PFSK-1 (cell line): ENCODE measurements at regions not wholly inside any gene's neighbourhood (a gene's known extent, or its start where the extent isn't known, plus 50 kb on each side); places are given as distances from the start of the nearest gene placed in this dataset.

Experiments used
- FOXP2 ChIP-seq: optimal IDR thresholded peaks from 2 replicates; pipeline ENCODE3; 2011; ENCODE audit warnings: borderline replicate concordance, control low read depth, inconsistent platforms; ENCODE audit not compliant: insufficient read depth; ENCODE audit errors: extremely low read length, extremely low read depth
- POLR2AphosphoS5 ChIP-seq: IDR thresholded peaks from 2 replicates; pipeline ENCODE4 v1.6.1; 2012; ENCODE audit warnings: low read depth, mild to moderate bottlenecking, control low read depth, low read length, moderate library complexity
- TF ChIP-seq, protein P1 (sequence below), 2 experiments: IDR thresholded peaks; 2 replicates each; pipeline versions ENCODE4 v1.6.1 to v1.8.0; 2011 to 2012; ENCODE audit warnings: low read depth in 2 of 2, low read length in 2 of 2, control low read depth in 1 of 2, inconsistent platforms in 1 of 2, mild to moderate bottlenecking in 1 of 2, moderate library complexity in 1 of 2; ENCODE audit not compliant: insufficient read depth in 1 of 2

GRCh38 chr1:88376421-88376820, 307.7 kb upstream of the PKN2 start:
- TF ChIP-seq POLR2AphosphoS5 (no peak), FOXP2 (no peak)
- TF ChIP-seq, protein P1, sequence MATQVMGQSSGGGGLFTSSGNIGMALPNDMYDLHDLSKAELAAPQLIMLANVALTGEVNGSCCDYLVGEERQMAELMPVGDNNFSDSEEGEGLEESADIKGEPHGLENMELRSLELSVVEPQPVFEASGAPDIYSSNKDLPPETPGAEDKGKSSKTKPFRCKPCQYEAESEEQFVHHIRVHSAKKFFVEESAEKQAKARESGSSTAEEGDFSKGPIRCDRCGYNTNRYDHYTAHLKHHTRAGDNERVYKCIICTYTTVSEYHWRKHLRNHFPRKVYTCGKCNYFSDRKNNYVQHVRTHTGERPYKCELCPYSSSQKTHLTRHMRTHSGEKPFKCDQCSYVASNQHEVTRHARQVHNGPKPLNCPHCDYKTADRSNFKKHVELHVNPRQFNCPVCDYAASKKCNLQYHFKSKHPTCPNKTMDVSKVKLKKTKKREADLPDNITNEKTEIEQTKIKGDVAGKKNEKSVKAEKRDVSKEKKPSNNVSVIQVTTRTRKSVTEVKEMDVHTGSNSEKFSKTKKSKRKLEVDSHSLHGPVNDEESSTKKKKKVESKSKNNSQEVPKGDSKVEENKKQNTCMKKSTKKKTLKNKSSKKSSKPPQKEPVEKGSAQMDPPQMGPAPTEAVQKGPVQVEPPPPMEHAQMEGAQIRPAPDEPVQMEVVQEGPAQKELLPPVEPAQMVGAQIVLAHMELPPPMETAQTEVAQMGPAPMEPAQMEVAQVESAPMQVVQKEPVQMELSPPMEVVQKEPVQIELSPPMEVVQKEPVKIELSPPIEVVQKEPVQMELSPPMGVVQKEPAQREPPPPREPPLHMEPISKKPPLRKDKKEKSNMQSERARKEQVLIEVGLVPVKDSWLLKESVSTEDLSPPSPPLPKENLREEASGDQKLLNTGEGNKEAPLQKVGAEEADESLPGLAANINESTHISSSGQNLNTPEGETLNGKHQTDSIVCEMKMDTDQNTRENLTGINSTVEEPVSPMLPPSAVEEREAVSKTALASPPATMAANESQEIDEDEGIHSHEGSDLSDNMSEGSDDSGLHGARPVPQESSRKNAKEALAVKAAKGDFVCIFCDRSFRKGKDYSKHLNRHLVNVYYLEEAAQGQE (IDR thresholded peaks at IDR 0.05; ENCODE audit: insufficient read depth in 1 of 2, low read depth in 2 of 2, low read length in 2 of 2), result no peak
